Jurkat, Clone E6-1 (cell line): ENCODE measurements at regions not wholly inside any gene's neighbourhood (a gene's known extent, or its start where the extent isn't known, plus 50 kb on each side); places are given as distances from the start of the nearest gene placed in this dataset.

ENCODE experiments used
- DNase-seq: peaks from one replicate; pipeline ENCODE4 v3.0.0-alpha.2; 2011; ENCODE audit warnings: low read depth, low spot score
- H3K4me3 ChIP-seq: 2 replicates; pipeline ENCODE4 v1.5.1; 2011; ENCODE audit warnings: mild to moderate bottlenecking, low read length, control low read depth, moderate library complexity

DNA sequence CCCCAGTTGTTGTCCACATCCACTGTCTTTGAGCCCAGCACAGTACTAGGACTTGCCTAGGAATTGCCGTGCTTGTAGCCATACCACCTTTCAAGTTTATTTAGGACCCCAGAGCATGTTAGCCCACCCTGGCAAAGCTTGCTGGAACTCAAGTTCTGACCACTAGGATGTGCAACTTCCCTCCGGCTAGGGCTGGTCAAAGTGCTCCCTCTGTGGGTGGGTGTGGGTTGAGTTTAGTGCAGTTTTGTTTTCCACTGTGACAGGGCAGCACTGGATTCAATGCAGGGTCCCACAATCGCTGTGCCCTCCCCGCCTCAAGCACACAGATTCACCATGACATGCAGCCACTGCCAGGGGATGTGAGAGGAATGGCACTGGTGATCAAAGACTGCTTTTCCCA, 96.0 kb downstream of the RASGEF1B start:
- no peak for DNase-seq
- no peak overlapping the region for H3K4me3 ChIP-seq

DNA sequence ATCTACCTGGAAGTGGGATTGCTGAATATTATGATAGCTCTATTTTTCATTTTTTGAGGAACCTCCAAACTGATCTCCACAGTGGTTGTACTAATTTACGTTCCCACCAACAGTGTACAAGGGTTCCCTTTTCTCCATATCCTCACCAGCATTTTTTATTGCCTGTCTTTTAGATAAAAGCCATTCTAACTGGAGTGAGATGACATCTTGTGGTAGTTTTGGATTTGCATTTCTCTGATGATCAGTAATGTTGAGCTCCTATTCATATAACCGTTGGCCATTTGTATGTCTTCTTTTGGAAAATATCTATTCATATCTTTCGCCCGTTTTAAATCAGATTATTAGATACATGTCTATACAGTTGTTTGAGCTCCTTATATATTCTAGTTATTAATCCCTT, 101.8 kb downstream of the RASGEF1B start:
- no peak for DNase-seq
- H3K4me3 ChIP-seq = no peak overlapping the region

DNA sequence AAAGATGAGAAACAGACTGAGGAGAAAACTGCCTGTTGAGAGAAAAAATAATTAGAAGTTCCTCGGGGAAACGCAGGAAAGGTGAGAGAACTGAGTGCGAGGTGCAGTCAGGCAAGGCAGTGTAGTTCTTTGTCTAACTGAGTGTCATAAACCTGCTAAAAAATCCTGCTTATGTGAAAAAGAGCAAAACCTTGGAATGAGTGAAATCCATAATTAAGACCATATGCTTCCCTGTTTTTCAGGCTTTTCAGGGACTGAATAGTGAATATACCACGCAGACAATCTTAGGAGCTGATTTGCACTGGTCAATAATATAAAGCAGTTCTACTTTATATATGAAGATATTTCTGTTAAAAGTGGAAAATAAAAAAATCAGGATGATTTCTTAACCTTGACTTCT, 104.9 kb downstream of the RASGEF1B start:
- DNase-seq = no peak
- no peak overlapping the region for H3K4me3 ChIP-seq

DNA sequence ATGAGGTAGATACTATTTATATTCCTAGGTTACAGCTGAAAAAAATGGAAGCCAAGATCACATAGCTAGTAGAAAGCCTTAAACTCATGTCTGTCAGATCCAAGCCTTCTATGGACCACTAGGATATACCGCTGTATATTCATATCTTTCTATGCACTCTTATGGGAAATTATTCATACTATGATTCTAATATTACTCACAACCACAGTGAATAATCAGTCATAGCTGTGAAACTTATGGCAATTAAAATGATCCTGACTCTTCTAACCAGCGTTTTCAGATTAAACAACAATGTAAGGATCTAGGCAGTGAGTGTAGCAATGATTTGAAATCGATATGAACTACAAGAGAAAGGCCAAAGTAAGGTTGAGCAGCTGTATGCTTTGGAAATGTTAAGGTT, 111.0 kb downstream of the RASGEF1B start:
- no peak for DNase-seq
- H3K4me3 ChIP-seq = no peak overlapping the region

DNA sequence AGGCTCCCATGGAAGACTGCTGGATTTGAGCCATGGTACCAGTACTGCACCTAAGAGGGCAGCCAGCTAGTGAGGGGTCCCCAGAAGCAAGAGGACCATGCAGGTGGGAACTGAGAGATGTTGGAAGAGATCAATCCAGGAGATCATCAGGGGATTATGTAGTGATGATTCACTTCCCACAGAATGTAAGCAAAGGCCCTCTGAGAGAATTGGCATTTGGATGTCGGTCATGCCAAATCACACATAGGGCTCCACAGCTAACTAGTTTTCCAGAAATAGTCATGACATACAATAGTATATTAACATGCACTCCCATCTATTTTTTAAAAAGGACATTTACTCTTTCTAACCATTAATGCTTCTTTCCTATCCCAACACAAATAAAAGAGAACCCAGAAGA, 112.5 kb downstream of the RASGEF1B start:
- no peak overlapping the region for H3K4me3 ChIP-seq
- DNase-seq = no peak

DNA sequence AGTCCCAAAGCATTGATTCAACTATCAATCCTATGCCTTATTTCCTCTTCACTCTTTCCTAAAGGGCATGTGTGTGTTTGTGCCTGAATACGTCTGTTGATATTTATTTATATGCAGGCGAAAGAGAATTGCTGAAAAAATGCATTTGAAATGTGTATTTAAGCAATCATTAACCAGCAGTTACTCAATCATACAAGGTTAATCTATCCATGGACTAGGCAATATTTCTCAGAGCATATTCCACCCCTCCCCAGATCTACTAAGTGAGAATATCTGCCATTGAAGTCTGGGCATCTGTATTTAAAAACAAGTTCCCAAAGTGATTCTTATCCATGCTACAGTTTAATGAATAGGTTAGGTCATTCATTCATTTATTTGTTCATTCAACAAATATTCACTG, 113.6 kb downstream of the RASGEF1B start:
- no peak overlapping the region for H3K4me3 ChIP-seq
- no peak for DNase-seq

DNA sequence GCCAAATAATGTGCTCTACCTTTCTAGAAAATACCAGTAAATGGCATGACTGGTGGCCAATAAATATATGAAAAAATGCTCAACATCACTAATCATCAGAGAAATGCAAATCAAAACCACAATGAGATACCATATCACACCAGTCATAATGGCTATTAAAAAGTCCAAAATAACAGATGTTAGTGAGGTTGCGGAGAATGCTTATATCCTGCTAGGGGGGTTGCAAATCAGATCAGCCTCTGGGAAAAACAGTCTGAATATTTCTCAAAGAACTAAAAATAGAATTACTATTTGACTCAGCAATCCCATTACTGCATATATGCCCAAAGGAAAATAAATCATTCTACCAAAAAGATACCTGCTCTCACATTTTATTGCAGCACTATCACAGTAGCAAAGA, 115.1 kb downstream of the RASGEF1B start:
- H3K4me3 ChIP-seq = no peak overlapping the region
- DNase-seq = no peak

DNA sequence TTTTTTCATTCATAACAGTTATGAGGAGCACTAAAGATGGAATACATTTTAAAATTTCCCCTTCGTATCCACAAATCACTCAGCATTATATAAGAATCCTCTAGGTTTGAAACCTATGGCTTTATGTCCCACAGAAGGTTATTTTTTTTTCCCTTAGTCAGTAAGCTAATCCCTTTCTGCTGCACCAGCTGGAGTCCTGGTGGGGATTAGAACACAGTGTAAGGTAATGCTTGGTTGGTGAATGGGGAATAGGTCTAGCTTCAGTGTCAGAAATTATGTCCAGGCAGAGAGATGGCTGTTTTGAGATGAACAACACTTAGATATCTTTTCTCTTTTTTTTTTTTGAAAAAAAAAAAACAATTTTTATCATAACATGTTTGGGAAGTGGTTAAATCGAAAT, 116.6 kb downstream of the RASGEF1B start:
- DNase-seq = no peak
- H3K4me3 ChIP-seq = no peak overlapping the region

DNA sequence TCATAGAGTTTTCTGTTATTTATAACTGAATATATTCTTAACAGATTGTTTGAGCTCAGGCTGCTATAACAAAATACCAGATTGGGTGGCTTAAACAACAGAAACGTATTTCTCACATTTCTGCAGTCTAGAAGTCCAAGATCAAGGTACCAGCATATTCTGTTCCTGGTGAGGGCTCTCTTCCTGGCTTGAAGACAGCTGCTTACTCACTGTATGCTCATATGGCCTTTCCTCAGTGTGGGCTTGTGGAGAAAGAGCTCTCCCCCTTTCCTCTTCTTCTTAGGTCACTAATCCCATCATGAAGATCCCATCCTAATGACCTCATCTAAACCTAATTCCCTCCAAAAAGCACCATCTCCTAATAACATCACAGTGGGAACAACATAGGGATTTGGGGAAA, 117.8 kb downstream of the RASGEF1B start:
- no peak for DNase-seq
- H3K4me3 ChIP-seq = no peak overlapping the region

DNA sequence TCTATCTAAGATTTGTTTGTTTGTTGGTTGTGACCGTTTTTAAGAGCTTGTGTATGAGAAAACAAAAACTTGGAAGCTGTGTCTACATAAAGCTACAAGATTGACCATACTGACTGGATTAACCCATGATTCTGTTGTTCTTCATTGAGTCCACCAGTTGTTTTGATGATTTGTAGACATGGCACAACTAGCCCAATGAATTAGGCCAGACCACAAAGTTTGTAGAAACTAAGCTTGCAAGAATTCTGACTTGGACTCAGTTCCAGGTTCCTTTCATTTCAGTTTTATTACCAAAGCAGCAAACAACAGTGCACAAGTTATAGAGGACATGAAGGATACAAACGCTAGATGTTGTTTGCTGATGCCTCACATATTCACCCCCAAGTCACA, 119.3 kb downstream of the RASGEF1B start:
- no peak for DNase-seq
- H3K4me3 ChIP-seq = no peak overlapping the region

DNA sequence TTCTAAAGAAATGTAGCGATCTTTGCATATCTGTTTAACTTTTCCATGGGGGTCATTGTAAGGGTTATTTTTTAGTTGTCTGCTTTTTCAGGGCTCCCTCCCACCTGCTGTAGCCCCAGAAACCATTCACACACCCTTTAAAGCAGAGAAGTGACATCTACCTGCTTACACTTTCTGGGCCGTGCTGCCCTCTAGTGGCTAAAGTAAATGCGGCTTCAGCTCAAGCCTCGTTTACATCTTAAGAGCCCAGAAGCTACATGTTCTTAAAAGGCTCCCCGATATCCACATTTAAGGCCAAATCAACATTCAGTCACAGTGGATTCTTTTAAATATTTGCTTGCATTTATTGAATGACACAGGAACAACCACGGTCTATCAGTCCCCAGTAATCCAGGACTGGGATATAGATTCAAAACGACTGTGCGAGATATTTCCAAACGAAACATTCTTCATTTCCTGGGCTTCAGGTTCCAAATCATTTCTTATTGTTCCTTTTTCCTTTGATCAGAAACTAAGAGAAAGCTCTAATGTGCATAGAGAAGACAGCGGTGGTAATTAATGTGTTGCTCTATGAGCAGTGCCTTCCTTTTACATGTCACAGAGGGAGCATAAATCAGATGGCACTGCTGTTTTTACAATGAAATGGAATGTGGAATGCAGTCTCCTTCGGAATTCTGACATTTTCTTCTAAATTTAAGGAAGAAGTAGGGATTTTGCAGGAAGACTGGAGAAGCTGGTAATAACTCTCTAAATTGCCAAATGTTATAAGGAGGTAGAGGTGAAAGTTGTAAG, 119.9 kb downstream of the RASGEF1B start:
- H3K4me3 ChIP-seq = no peak overlapping the region
- peak; percentile 73 for DNase-seq

DNA sequence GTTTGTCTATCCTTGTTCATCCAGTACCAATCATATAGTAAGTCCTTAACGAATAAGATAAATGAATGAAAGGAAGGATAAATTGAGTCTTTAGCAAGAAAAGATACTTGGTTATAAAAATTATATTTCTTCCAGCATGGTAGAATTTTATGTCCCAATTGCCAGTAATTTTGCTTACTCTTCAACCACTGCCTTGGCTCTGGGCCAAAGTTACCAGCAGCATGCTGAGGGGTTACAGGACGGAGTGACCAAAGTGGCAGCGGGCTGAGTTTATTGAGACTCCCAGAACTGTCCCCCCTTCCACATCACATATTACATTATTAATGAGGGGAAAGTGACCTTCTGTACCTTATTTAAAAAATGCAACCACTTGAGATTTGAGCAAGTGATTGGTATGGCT, 121.7 kb downstream of the RASGEF1B start:
- no peak for DNase-seq
- H3K4me3 ChIP-seq = no peak overlapping the region

DNA sequence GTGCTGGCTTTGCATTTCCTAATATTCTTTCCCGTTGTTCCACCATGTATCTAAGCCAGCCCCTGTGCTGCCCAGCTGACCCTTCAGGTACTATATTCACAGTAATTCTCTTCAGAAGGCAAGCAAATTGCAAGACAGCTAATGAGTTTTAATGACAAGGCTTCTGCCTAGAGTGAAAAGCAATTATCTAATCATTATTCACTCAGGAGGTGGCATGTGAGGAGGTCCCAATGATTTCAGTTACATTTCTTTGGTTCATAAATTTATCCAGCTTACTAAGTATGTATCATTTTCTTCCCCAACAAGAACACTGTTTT, 123.0 kb downstream of the RASGEF1B start:
- H3K4me3 ChIP-seq = no peak overlapping the region
- no peak for DNase-seq

DNA sequence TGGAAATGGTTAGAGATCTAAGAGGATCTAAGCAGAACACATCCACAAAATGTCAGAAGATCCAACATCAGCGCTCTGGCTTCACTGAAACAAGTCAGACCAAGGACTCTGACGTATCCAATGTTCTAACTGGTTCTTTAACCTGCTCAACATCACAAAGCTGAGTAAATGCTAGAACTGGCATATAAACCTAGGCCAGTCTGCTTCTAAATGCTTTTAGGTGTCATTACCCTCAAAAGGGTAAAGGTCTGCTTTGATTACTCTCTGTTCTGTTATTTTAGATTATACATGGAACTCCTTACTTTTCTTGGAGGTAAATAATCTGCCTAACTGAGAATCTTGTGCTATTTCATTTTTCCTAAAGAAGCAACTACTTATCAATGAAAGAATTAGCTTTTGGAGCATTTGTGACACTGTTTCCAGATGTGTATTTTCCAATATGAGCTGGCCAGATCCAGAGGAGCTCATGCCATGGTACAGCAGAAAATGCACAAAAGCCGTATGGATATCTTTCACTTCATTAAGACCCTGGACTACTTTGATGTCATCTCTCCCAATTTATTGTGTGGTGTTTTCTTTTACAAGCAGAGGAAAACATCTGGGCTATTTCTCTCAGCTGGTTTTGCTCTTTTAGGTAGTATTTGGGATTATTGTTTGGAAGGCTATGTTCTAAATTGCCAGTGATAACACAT, 123.5 kb downstream of the RASGEF1B start:
- H3K4me3 ChIP-seq = no peak overlapping the region
- DNase-seq = no peak

DNA sequence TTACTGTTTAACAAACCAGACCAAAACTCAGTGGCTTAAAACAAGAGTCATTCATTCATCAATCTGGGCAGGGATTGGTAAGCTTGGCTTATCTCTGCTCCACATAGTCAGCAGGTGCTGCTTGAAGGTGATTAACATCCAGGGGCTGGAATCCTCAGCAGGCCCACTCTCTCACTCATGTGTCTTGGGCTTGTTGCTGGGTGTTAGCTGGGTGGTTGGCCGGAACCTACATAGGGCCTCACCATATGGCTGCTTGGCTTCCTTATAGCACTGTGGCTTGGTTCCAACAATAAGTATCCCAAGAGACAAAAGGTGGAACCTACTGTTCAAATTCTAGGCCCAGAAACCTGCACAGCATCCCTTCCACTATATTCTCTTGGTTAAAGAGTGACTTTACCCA, 125.0 kb downstream of the RASGEF1B start:
- no peak for DNase-seq
- H3K4me3 ChIP-seq = no peak overlapping the region

DNA sequence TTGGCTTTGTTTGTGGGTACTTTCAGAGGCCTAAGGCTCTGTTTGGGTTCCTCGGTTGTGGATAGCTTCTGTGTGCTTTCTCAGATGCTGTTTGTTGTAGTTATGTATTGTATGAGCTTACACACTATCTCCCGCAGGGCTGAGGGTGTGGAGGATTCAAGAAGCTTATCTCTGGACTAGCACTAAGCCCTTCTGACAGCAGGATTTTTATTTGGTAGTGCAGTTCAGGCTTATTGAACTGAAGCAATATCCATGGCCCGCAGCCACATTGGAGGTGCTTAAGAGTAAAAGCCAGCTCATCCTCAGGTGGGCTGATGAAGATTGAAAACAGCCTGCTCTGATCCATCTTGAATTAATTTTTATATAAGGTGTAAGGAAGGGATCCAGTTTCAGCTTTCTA, 128.2 kb downstream of the RASGEF1B start:
- H3K4me3 ChIP-seq = no peak overlapping the region
- no peak for DNase-seq

DNA sequence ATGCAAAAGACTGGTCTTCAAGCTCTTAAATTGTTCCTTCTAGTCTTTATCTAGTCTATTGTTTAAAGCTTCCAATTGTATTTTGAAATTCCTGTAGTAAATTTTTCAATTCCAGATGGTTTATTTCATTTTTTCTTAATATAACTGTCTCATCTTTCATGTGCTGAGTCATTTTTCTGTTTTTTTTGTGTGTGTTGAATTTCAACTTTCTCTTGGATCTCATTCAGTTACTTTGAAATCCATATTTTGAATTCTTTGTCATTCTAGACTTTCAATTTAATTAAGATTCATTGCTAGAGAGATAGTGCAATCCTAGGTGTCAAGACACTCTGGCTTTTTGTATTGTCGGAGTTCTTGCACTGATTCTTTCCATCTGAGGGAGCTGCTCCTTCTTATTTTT, 128.0 kb upstream of the PRKG2 start:
- no peak overlapping the region for H3K4me3 ChIP-seq
- DNase-seq = no peak

DNA sequence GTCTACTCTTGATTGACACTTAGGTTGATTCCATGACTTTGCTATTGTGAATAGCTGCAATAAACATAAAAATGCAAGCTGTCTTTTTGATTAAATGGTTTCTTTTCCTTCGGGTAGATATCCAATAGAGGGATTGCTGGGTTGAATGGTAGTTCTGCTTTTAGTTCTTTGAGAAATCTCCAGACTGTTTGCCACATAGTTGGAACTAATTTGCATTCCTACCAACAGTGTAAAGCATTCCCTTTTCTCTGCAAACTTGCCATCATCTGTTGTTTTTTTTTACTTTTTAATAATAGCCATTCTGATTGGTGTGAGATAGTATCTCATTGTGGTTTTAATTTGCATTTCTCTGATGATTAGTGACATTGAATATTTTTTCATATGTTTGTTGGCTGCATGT, 122.2 kb upstream of the PRKG2 start:
- H3K4me3 ChIP-seq = no peak overlapping the region
- DNase-seq = no peak

DNA sequence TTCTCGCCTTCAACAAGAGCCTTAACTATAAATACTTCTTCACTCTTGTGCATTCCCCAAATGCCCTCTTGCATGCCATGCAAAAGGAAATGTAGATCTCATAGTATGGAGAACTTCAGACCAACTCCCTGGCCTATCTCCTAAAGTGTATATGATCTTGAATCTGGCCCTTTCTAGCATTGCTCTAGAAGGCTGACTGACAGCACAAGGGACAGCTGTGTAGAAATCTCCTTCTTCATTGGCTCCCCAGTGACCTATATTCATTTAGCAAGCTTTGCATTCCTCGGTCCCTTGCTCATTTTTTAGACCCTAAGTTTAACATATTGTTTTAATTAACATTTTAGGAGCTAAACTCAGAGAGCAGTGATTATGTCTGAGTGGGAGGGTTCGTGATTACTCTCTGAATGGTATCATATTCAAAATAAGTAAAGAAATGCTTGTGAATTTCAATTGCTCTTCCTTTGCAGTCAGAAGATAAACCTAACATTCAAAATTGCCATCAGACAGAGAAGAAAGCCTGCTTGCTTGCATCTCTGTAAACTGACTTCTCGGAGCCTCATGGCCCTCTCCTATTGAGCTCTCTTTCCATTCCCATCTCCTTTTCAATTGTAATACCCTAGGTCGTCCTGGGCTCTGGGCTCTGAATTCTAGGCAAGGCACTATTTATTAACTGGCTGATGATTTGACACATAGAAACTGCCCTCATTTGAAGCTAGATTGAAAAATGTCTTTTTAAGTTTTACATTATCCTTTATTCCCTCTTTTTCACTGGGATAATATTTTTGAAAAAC, 120.3 kb upstream of the PRKG2 start:
- no peak for DNase-seq
- H3K4me3 ChIP-seq = no peak overlapping the region

DNA sequence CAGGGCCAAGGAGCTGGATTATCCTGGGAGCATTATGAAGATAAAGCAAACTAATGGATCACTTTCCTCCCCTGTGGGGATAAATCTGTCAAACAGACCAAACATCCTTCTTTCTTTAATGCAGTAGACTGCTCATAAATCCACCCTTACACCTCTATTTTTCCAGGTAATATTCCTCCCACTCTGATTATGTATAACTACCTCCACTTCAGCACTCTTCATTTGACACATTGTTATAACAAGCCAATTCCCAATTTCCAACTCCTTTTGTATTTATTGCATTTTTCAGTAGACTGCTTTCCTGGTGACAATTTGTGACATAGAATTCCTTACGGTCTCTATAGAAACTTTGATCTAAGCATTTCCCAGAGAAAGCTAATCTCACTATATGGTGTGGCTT, 115.0 kb upstream of the PRKG2 start:
- no peak overlapping the region for H3K4me3 ChIP-seq
- DNase-seq = no peak
